ENCODE measurements at regions not wholly inside any gene's neighbourhood (a gene's known extent, or its start where the extent isn't known, plus 50 kb on each side); places are given as distances from the start of the nearest gene placed in this dataset.

DNA sequence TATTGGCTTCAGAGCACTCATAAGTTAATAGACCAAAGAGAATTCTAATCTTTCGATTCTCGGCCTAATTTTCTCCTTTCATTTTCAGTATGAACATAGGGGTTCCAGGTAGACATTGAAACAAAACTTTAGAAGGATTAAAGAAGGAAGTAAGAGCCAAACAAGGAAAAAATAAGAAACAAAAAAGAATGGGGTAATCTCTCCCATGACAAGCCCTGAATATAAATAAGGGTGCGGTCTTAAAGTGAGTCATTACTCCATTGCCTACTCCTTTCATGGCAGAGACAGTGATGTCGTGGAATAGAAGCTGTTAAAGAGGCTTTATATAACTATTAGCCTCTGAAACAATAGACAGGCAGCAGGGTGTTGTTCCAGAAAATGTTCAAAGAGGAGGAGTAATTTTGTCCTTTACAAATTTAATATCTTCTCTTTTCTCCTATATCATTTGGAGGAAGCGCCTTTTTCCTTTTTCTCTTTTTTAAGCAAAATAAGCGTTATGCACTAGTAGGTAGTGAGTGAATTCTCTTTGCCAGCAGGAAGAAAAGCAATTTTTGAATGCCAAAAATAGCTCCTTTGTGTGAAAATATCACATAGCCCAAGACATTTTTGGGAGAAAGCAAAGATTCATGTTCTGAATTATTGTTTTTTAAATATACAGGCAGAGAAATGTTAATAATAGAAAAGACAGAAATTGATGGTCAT is 607.9 kb upstream of the KCNMB2 start:
- DNase-seq (ENCODE audit: low spot score): no peak
- Mint-ChIP-seq H3K27me3 (ENCODE audit: low read depth) (no peaks in the 10 kb centered on the region), H3K36me3 (ENCODE audit: low read depth) (no peaks in the 10 kb centered on the region), H3K27ac (no peak overlapping the region), H3K4me1 (ENCODE audit: low read depth) (no peaks in the 10 kb centered on the region), H3K4me3 (ENCODE audit: low read depth) (no peak overlapping the region), H3K9me3 (no peaks in the 10 kb centered on the region)
- intact Hi-C loops (cut with micrococcal nuclease): loop anchor here (5.0 kb wide), 1 partner anchor 46 kb away; no protein-coding TSS in a partner anchor

DNA sequence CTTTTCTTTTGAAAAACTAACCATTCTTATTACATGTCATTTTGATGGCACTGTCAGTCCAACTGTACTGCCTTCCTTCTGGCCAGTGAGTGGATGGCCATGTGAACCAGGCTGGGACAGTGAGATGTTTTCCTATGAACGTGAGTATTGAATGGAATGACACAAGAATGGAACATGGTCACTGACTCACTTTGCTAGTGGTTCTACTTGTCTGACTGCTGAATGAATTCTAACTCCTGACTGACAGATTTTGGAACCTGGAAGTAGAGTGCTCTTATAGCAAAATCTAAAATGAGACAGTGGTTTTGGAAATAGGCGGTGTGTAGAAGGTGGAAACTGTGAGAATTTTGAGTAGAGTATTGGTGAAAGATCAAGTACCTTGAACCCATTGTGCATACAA is 606.9 kb upstream of the KCNMB2 start:
- Mint-ChIP-seq H3K36me3 (ENCODE audit: low read depth) (no peaks in the 10 kb centered on the region), H3K4me3 (ENCODE audit: low read depth) (no peak overlapping the region), H3K27ac (no peak overlapping the region), H3K27me3 (ENCODE audit: low read depth) (no peaks in the 10 kb centered on the region), H3K9me3 (no peaks in the 10 kb centered on the region), H3K4me1 (ENCODE audit: low read depth) (no peaks in the 10 kb centered on the region)
- no peak for DNase-seq (ENCODE audit: low spot score)
- intact Hi-C loops (cut with micrococcal nuclease): loop anchor here (5.0 kb wide), 1 partner anchor 47 kb away; no protein-coding TSS in a partner anchor

DNA sequence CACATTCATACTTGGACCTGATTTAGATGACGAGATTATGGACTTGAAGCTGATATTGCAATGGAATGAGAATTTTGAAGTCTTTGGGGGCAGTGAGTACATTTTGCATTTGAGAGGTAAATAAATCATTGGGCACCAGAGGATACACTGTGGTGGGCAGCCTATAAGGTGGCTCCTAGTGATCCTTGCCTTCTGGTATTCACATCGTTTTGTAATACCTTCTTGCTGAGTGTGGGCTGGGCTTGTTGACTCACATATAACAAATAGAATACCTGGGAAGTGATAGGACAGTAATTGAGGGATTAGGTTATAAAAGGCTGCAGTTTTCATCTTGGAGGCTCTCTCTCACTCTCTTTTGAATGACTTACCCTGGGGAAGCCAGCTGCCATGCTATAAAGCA is 605.5 kb upstream of the KCNMB2 start:
- Mint-ChIP-seq H3K27ac (no peak overlapping the region), H3K4me1 (ENCODE audit: low read depth) (no peaks in the 10 kb centered on the region), H3K27me3 (ENCODE audit: low read depth) (no peaks in the 10 kb centered on the region), H3K36me3 (ENCODE audit: low read depth) (no peaks in the 10 kb centered on the region), H3K4me3 (ENCODE audit: low read depth) (no peak overlapping the region), H3K9me3 (no peaks in the 10 kb centered on the region)
- no peak for DNase-seq (ENCODE audit: low spot score)
- intact Hi-C loops (cut with micrococcal nuclease): no loop called here

DNA sequence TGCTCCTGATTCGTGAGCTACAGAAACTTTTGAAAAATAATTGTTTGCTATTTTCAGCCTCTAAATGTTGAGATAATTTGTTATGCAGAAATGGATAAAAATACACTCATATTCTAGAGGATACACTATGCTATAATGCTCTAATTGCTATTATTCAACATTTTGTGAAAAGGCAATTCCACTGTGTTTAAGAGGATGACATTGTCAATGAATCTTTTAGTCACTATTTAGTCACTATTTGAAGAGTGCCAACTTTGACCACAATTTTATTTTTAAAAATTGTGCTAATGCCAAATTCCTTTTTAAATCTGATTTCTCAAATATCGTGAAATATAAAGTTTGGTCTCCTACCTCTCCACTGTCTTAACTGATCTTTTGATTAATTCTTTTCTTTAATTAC is 604.9 kb upstream of the KCNMB2 start:
- Mint-ChIP-seq H3K27me3 (ENCODE audit: low read depth) (no peaks in the 10 kb centered on the region), H3K4me3 (ENCODE audit: low read depth) (no peak overlapping the region), H3K4me1 (ENCODE audit: low read depth) (no peaks in the 10 kb centered on the region), H3K36me3 (ENCODE audit: low read depth) (no peaks in the 10 kb centered on the region), H3K9me3 (no peaks in the 10 kb centered on the region), H3K27ac (no peak overlapping the region)
- intact Hi-C loops (cut with micrococcal nuclease): no loop called here
- DNase-seq (ENCODE audit: low spot score): no peak

DNA sequence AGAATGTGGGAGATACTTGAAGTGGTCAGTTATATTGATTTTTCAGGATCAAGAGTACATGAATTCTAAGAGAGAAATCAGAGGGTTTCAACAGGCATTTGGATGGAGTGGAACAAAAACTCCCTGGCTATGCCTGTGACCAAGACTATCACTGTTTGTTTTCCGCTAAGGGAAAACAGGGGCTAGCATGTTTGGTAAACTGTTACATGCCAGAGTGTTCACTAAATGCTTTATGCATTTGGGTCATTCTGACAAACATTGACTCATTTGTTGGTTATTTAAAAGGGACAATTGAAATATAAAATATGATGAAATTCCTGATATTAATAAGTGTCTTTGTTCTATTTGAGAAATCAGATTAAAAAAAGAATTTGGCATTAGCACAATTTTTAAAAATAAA is 603.9 kb upstream of the KCNMB2 start:
- Mint-ChIP-seq H3K27me3 (ENCODE audit: low read depth) (no peaks in the 10 kb centered on the region), H3K9me3 (no peaks in the 10 kb centered on the region), H3K4me3 (ENCODE audit: low read depth) (no peak overlapping the region), H3K4me1 (ENCODE audit: low read depth) (no peaks in the 10 kb centered on the region), H3K27ac (no peak overlapping the region), H3K36me3 (ENCODE audit: low read depth) (no peaks in the 10 kb centered on the region)
- no peak for DNase-seq (ENCODE audit: low spot score)
- intact Hi-C loops (cut with micrococcal nuclease): no loop called here

DNA sequence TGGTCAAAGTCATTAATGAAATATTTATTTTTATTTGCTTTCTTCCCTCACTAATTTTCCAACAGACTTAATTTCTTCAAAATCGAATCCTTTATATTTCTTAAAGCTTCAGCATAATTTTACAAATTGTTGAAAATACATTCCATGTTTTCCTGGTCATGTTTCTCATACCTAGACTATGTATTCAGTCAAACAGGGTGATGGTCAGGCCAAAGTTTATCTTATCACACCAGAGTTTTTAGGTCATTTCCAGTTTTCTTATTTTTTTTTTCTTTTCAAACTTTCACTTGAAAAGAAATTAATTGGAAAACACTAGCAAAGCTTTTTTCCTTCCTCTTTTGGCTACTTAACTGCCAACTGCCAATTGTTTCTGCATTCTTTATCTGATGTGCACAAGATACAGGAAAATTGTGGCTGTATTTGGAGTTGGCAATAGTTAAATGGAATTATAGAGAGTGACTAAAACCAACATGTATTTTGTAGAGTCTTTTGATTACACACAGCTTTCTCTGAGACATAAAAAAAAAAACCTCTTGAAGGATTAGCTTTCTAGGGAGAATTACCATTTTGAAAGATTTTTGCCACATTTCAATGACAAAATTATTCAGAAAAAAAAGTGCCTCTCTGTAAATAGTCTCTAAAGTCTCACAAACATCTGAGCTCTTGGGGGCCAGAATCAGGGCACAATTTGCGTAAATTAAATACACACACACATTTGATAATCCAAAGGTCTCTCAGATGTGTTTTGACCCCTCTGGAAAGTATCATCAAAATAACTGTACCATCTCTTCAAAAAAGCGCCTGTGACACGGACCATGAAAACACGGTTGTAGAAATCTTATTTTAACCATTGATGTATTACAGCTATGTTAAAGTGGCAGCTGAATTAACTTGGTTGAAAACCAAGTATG is 603.2 kb upstream of the KCNMB2 start:
- H3K36me3 Mint-ChIP-seq (ENCODE audit: low read depth): no peaks in the 10 kb centered on the region
- DNase-seq (ENCODE audit: low spot score): no peak

DNA sequence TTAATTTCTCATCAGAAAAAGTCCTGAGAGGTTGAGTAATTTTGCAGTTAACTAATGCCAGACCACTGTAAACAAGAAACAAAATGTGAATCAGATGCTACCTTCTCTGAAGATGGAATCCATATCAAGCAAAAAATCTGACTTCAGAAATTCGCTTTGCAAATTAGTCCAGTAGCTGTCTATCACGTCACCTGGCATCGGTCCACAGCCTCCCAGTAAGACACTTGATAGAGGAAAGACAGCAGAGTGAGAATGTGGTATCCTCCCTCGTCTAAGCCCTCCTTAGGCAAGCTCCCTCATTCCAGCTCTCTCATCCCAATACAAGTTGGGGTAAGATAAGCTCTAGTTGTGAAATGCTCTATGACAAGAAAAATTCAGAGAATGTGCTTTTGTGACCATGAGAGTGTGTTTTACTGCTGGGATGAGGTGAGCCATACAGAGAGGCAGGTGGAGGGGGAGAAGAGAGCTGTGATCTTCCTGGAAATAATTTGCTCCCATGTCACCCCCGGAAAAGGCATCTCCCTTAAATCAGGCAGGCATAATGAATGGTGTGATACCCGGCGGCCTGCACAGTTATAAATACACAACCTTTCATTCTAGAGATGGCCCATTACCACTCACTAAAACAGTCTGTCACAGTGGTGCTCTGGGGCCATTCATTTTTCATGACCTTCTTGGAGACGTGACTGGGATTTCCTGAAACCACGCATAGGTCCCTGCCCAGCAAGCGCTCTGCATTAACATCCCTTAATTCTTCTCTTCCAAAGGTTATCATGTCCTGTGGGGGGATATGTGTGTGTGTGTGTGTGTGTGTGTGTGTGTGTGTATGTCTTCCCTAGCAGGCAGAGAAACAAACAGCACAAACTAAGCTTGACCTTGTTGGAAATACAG is 602.0 kb upstream of the KCNMB2 start:
- DNase-seq (ENCODE audit: low spot score): no peak
- Mint-ChIP-seq H3K4me1 (ENCODE audit: low read depth) (no peaks in the 10 kb centered on the region), H3K27ac (no peak overlapping the region), H3K27me3 (ENCODE audit: low read depth) (no peaks in the 10 kb centered on the region), H3K4me3 (ENCODE audit: low read depth) (no peak overlapping the region), H3K9me3 (no peaks in the 10 kb centered on the region), H3K36me3 (ENCODE audit: low read depth) (no peaks in the 10 kb centered on the region)
- intact Hi-C loops (cut with micrococcal nuclease): no loop called here

More for the DNA sequence above, 603.2 kb upstream of the KCNMB2 start:
- intact Hi-C loops (cut with micrococcal nuclease): no loop called here
- Mint-ChIP-seq H3K9me3 (no peaks in the 10 kb centered on the region), H3K4me3 (ENCODE audit: low read depth) (no peak overlapping the region), H3K27me3 (ENCODE audit: low read depth) (no peaks in the 10 kb centered on the region), H3K4me1 (ENCODE audit: low read depth) (no peaks in the 10 kb centered on the region), H3K27ac (no peak overlapping the region)

DNA sequence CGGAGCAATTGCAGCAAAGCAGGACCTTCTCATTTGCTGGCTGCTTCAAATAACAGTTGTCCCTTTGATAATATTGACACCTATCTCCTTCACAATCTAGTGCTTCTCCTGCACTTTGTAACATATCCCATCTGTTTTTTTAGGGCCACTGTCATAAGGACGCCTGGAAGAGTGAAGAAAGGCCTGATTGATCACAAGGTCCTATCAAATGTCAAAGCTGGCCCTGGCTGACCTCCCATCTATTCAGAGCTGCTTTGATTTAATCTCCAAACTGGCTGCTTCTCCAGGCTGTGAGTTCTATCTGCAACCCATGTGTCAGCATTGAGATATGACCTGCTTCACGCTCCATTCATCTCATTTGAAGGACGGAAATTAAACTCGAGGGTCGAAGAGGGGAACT is 601.2 kb upstream of the KCNMB2 start:
- Mint-ChIP-seq H3K27me3 (ENCODE audit: low read depth) (no peaks in the 10 kb centered on the region), H3K36me3 (ENCODE audit: low read depth) (no peaks in the 10 kb centered on the region), H3K9me3 (no peaks in the 10 kb centered on the region), H3K27ac (no peak overlapping the region), H3K4me1 (ENCODE audit: low read depth) (no peaks in the 10 kb centered on the region), H3K4me3 (ENCODE audit: low read depth) (no peak overlapping the region)
- DNase-seq (ENCODE audit: low spot score): no peak
- intact Hi-C loops (cut with micrococcal nuclease): no loop called here

DNA sequence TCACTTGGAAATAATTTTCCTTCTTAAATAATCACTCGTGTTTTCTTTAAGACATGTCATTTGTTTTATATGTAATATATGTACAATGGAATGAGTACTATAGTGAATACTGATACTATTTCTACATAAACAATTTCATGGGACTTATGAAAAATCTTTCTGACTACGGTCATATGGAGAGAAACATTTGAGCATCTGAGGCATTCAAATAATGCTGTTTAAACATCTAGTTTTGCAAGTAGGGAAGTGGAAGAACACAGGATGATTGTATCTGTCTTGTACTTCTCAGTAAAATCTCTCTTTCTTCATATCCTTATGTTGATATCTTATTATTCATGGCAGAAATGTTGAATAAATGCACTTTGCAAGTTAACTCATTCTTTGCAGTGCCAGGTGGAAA is 599.5 kb upstream of the KCNMB2 start:
- Mint-ChIP-seq H3K27ac (no peak overlapping the region), H3K4me1 (ENCODE audit: low read depth) (no peaks in the 10 kb centered on the region), H3K9me3 (no peaks in the 10 kb centered on the region), H3K36me3 (ENCODE audit: low read depth) (no peaks in the 10 kb centered on the region), H3K4me3 (ENCODE audit: low read depth) (no peak overlapping the region), H3K27me3 (ENCODE audit: low read depth) (no peaks in the 10 kb centered on the region)
- intact Hi-C loops (cut with micrococcal nuclease): no loop called here
- no peak for DNase-seq (ENCODE audit: low spot score)

DNA sequence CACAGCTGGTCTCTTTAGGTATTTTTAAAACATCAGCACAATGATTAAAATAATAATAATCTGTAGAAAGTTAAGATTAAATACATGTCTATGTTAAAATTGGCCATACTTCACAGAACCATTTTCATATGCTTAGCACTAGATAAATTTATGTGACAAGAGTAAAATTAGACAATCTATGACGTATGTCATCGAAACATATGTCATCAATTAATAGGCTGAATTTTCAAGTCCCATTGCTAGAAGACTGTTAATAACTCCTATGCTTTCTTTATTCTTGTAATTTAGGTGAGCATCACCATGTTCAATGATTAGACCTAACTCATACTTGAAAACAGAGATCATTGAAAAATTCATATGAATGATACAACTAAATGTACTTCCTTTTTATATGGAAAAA is 593.3 kb upstream of the KCNMB2 start:
- peaks cover 5% of the 10 kb centered on the region for H3K36me3 Mint-ChIP-seq (ENCODE audit: low read depth)
- no peak for DNase-seq (ENCODE audit: low spot score)
- intact Hi-C loops (cut with micrococcal nuclease): no loop called here
- peaks cover 15% of the 10 kb centered on the region for H3K4me1 Mint-ChIP-seq (ENCODE audit: low read depth)
- peaks cover 6% of the 10 kb centered on the region for H3K9me3 Mint-ChIP-seq
- H3K4me3 Mint-ChIP-seq (ENCODE audit: low read depth): no peak overlapping the region
- H3K27me3 Mint-ChIP-seq (ENCODE audit: low read depth): no peaks in the 10 kb centered on the region
- H3K27ac Mint-ChIP-seq: no peak overlapping the region

DNA sequence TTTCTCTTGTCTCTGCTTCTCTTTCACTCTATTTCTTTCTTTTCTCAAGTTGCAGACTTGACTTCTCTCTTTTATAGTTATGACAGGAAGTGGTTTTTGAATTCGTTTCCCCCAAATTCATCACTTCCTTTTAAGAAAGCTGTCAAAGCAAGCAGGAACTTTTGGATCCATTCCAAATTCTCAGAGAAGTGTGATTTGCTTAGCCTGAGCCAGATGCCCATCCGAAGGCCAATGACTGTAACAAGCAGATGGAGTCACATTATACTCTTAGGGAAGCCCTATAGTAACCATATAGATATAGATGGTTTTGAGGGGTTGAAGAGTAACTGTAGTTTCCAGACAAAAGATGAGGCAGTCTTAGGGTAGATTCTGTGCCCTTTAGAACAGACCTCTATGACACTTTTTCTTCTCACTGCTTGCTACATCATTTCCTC is 592.0 kb upstream of the KCNMB2 start:
- H3K4me1 Mint-ChIP-seq (ENCODE audit: low read depth): peaks cover 15% of the 10 kb centered on the region
- intact Hi-C loops (cut with micrococcal nuclease): no loop called here
- peaks cover 6% of the 10 kb centered on the region for H3K9me3 Mint-ChIP-seq
- no peak overlapping the region for H3K4me3 Mint-ChIP-seq (ENCODE audit: low read depth)
- no peaks in the 10 kb centered on the region for H3K27me3 Mint-ChIP-seq (ENCODE audit: low read depth)
- H3K36me3 Mint-ChIP-seq (ENCODE audit: low read depth): peaks cover 5% of the 10 kb centered on the region
- no peak for DNase-seq (ENCODE audit: low spot score)
- no peak overlapping the region for H3K27ac Mint-ChIP-seq

DNA sequence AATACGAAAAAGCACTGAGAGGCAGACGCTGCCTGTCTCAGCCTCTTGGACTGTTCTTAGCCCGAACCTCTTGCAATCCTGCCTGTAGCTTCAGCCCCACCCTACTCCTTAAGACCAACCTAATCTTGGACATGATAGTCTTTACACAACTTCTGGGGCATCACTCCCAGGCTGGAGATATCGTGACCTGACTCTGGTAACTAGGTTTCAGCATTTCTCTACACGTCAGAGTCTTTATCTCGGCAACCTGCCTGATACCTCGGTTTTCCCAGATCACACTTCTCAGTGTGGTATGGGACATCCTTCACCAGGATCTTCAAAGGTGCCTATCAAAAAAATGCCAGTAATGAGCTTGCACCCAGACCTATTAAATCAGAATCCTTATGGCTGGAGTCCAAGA is 590.2 kb upstream of the KCNMB2 start:
- Mint-ChIP-seq H3K27ac (no peak overlapping the region), H3K4me3 (ENCODE audit: low read depth) (no peak overlapping the region), H3K9me3 (peaks cover 6% of the 10 kb centered on the region), H3K27me3 (ENCODE audit: low read depth) (no peaks in the 10 kb centered on the region), H3K4me1 (ENCODE audit: low read depth) (peaks cover 15% of the 10 kb centered on the region), H3K36me3 (ENCODE audit: low read depth) (peaks cover 5% of the 10 kb centered on the region)
- intact Hi-C loops (cut with micrococcal nuclease): no loop called here
- DNase-seq (ENCODE audit: low spot score): no peak
